ENCODE measurements at regions not wholly inside any gene's neighbourhood (a gene's known extent, or its start where the extent isn't known, plus 50 kb on each side); places are given as distances from the start of the nearest gene placed in this dataset.

- TF ChIP-seq CTCF (IDR thresholded peaks at IDR 0.05; ENCODE audit: poor library complexity, severe bottlenecking) (no peak), TAF1 (IDR thresholded peaks at IDR 0.05; ENCODE audit: low read depth) (no peak), EZH2 (IDR thresholded peaks at IDR 0.05; ENCODE audit: borderline replicate concordance, insufficient read depth, low read length, poor library complexity, severe bottlenecking) (no peak), POLR2AphosphoS5 (IDR thresholded peaks at IDR 0.05) (no peak), REST (IDR thresholded peaks at IDR 0.05; ENCODE audit: borderline replicate concordance) (no peak), EP300 (conservative IDR thresholded peaks at IDR 0.05; ENCODE audit: poor library complexity, severe bottlenecking) (no peak), RAD21 (conservative IDR thresholded peaks at IDR 0.05) (no peak), MXI1 (conservative IDR thresholded peaks at IDR 0.05; ENCODE audit: poor library complexity, severe bottlenecking) (no peak), SMC3 (conservative IDR thresholded peaks at IDR 0.05; ENCODE audit: poor library complexity) (no peak)
Measured at GRCh38 chr1:68704800-68705443, 208.0 kb upstream of the DEPDC1 start.
